Activated naive CD4-positive, alpha-beta T cell treated with anti-CD3 and anti-CD28 coated beads, Interleukin-2, amount 50 U/mL, for 24 hours (primary cell): ENCODE measurements at regions not wholly inside any gene's neighbourhood (a gene's known extent, or its start where the extent isn't known, plus 50 kb on each side); places are given as distances from the start of the nearest gene placed in this dataset.

Experiments used
- H3K27ac Mint-ChIP-seq: one replicate; pipeline ENCODE4 v1.8.0; 2021; ENCODE audit warnings: mild to moderate bottlenecking, mixed read lengths
- H3K27me3 Mint-ChIP-seq: one replicate; pipeline ENCODE4 v1.8.0; 2021; ENCODE audit warnings: mixed read lengths
- H3K36me3 Mint-ChIP-seq: one replicate; pipeline ENCODE4 v1.8.0; 2021; ENCODE audit warnings: mixed read lengths
- H3K4me1 Mint-ChIP-seq: one replicate; pipeline ENCODE4 v1.8.0; 2021; ENCODE audit warnings: mixed read lengths
- H3K4me3 Mint-ChIP-seq: one replicate; pipeline ENCODE4 v1.8.0; 2021; ENCODE audit warnings: mild to moderate bottlenecking, mixed read lengths
- H3K9me3 Mint-ChIP-seq: one replicate; pipeline ENCODE4 v1.8.0; 2021; ENCODE audit warnings: mixed read lengths

GRCh38 chr14:84410344-84410743 lies 1119.6 kb upstream of the FLRT2 start:
- H3K36me3 Mint-ChIP-seq, result no peaks in the 10 kb centered on the region
- H3K4me3 Mint-ChIP-seq, result no peak overlapping the region
- no peaks in the 10 kb centered on the region for H3K4me1 Mint-ChIP-seq
- H3K9me3 Mint-ChIP-seq, result peaks cover 13% of the 10 kb centered on the region
- no peak overlapping the region for H3K27ac Mint-ChIP-seq
- no peaks in the 10 kb centered on the region for H3K27me3 Mint-ChIP-seq

DNA sequence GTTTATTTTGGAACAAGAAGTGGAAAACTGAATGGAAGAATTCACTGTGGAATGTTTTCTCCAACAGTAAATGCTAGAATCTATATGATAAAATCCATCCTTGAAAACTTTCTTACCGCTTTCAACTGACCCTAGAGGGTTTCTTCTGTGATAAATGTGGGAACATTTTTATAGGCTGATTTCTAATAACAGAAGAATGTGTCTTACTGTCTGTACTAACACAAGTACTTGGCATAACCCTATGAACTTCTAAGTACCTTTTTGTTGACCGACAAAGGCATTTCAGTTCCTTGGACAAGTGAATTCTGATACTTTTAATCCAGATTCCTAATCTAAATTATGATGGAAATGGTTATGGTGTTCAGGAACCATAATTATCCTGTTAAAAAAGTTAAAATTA lies 1109.7 kb upstream of the FLRT2 start:
- no peaks in the 10 kb centered on the region for H3K4me1 Mint-ChIP-seq
- no peaks in the 10 kb centered on the region for H3K36me3 Mint-ChIP-seq
- H3K9me3 Mint-ChIP-seq, result peaks cover 30% of the 10 kb centered on the region
- H3K27me3 Mint-ChIP-seq, result no peaks in the 10 kb centered on the region
- no peak overlapping the region for H3K4me3 Mint-ChIP-seq
- H3K27ac Mint-ChIP-seq, result no peak overlapping the region

DNA sequence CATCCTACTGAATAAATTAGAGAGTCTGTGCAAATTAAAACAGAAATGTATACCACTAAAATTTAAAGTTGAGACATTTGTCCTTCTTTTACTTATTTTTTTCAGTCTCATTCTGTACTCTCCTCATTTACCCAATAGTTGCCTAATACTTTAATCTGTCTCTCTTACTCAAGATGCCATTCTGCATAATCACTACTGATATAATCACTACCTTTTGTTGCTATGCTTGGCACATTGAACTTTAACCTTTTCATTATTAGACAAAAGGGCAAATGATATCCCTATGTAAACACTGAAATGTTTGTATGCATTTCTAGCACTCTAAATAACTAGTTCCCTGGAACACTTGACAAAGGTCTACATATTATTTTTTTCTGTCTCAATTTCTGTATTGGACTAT lies 1108.3 kb upstream of the FLRT2 start:
- H3K27me3 Mint-ChIP-seq, result no peaks in the 10 kb centered on the region
- H3K36me3 Mint-ChIP-seq, result no peaks in the 10 kb centered on the region
- no peak overlapping the region for H3K4me3 Mint-ChIP-seq
- no peak overlapping the region for H3K27ac Mint-ChIP-seq
- H3K4me1 Mint-ChIP-seq, result no peaks in the 10 kb centered on the region
- H3K9me3 Mint-ChIP-seq, result peaks cover 22% of the 10 kb centered on the region

DNA sequence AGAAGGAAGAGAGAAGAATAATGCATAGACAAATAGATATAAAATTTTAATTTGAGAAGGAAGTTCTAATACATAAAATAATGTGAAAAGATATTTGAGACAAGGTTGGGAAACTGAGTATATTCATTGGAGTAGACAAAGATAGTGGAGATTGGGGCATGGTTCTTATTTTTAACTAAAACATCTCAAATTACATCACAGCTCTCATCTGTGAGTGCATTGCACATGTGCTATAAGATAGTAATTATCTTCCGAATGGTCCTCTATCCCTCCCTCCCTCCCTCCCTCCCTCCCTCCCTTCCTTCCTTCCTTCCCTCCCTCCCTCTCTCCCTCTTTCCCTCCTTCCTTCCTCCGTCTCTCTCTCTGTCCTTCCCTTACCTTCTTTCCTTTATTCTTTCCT lies 1104.0 kb upstream of the FLRT2 start:
- H3K36me3 Mint-ChIP-seq, result no peaks in the 10 kb centered on the region
- no peaks in the 10 kb centered on the region for H3K4me1 Mint-ChIP-seq
- no peaks in the 10 kb centered on the region for H3K27me3 Mint-ChIP-seq
- no peak overlapping the region for H3K27ac Mint-ChIP-seq
- H3K4me3 Mint-ChIP-seq, result no peak overlapping the region
- H3K9me3 Mint-ChIP-seq, result peaks cover 9% of the 10 kb centered on the region

- H3K36me3 Mint-ChIP-seq, result no peaks in the 10 kb centered on the region
- peaks cover 5% of the 10 kb centered on the region for H3K9me3 Mint-ChIP-seq
These were observed 1097.3 kb upstream of the FLRT2 start for GRCh38 chr14:84432676-84433075.

GRCh38 chr14:84433961-84434360 lies 1096.0 kb upstream of the FLRT2 start:
- H3K4me3 Mint-ChIP-seq, result no peak overlapping the region
- H3K27me3 Mint-ChIP-seq, result no peaks in the 10 kb centered on the region
- H3K36me3 Mint-ChIP-seq, result no peaks in the 10 kb centered on the region
- H3K9me3 Mint-ChIP-seq, result peaks cover 5% of the 10 kb centered on the region
- no peak overlapping the region for H3K27ac Mint-ChIP-seq
- no peaks in the 10 kb centered on the region for H3K4me1 Mint-ChIP-seq

More at GRCh38 chr14:84432676-84433075, 1097.3 kb upstream of the FLRT2 start:
- no peak overlapping the region for H3K4me3 Mint-ChIP-seq
- no peaks in the 10 kb centered on the region for H3K27me3 Mint-ChIP-seq
- H3K27ac Mint-ChIP-seq, result no peak overlapping the region
- no peaks in the 10 kb centered on the region for H3K4me1 Mint-ChIP-seq

DNA sequence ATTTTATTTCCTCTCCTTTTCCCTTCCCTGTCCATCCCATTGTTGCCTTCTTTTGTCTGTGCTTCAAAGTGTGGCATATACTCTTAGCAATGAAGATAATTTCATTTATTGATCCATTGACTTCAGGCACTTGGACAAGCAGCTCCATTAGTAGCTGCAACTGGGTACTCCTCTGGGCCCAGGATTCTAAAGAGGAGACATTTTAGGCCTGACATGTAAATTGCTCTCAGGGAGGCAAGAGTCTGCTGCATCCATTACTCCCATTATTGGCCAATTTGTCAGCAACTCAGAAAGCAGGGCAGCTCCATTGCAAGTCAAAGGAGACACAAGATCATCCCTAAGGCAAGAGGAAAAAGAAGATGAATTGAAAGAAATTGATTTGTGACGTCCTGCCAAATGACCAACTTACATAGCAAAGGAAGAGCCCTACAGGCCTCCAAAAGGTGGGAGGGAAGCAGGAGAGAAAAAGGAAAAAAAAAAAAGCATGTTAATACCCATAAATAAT lies 1094.1 kb upstream of the FLRT2 start:
- Mint-ChIP-seq H3K4me1 (no peaks in the 10 kb centered on the region), H3K4me3 (no peak overlapping the region), H3K9me3 (peaks cover 6% of the 10 kb centered on the region), H3K36me3 (no peaks in the 10 kb centered on the region), H3K27ac (no peak overlapping the region), H3K27me3 (no peaks in the 10 kb centered on the region)

DNA sequence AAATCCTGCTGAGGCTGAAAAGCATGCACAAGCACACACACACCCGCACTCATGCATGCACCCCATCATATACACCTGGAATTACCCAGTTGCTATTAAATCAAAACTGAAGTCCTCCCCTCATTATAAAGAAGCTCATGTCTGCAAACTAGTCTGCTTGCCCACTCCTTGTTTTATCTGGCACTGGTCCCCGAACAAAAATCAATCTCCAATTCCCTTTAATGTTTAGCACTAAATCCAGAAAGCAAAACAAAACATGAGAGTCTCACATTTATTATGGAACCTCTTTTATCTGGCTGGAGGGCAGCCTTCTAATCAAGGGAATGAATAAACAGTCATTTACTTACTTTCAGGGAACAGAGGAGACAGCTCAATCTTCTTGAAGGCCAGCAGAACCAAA lies 1093.4 kb upstream of the FLRT2 start:
- Mint-ChIP-seq H3K4me1 (no peaks in the 10 kb centered on the region), H3K27ac (no peak overlapping the region), H3K4me3 (no peak overlapping the region), H3K36me3 (no peaks in the 10 kb centered on the region), H3K9me3 (peaks cover 4% of the 10 kb centered on the region), H3K27me3 (no peaks in the 10 kb centered on the region)

DNA sequence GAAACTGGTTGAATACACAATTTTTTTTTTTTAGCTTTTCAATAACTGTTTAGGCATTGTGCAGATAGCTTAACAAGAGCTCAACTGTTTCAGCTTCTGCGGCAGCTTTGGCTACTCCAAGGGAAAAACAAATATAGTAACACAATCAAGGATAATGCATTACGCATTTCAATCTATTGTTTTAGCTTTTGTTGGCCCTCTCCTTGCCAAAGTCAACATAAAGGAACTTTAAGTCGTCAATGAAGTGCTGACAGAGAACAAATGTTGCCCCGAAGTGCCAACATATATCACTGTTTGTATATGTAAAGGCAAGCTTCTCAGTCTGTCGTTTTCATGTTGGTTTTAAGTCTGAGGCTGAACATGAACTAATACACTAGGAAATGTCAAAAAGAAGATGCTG lies 1087.4 kb upstream of the FLRT2 start:
- peaks cover 4% of the 10 kb centered on the region for H3K9me3 Mint-ChIP-seq
- no peaks in the 10 kb centered on the region for H3K4me1 Mint-ChIP-seq
- no peaks in the 10 kb centered on the region for H3K36me3 Mint-ChIP-seq
- H3K4me3 Mint-ChIP-seq, result no peak overlapping the region
- no peak overlapping the region for H3K27ac Mint-ChIP-seq
- no peaks in the 10 kb centered on the region for H3K27me3 Mint-ChIP-seq

- H3K4me1 Mint-ChIP-seq, result no peaks in the 10 kb centered on the region
- no peaks in the 10 kb centered on the region for H3K27me3 Mint-ChIP-seq
- no peak overlapping the region for H3K4me3 Mint-ChIP-seq
- no peaks in the 10 kb centered on the region for H3K36me3 Mint-ChIP-seq
- no peak overlapping the region for H3K27ac Mint-ChIP-seq
- no peaks in the 10 kb centered on the region for H3K9me3 Mint-ChIP-seq
These were observed 1084.5 kb upstream of the FLRT2 start for GRCh38 chr14:84445486-84445885.

- Mint-ChIP-seq H3K27ac (no peak overlapping the region), H3K27me3 (no peaks in the 10 kb centered on the region), H3K9me3 (no peaks in the 10 kb centered on the region), H3K4me1 (no peaks in the 10 kb centered on the region), H3K4me3 (no peak overlapping the region), H3K36me3 (no peaks in the 10 kb centered on the region)
These were observed 1083.7 kb upstream of the FLRT2 start for GRCh38 chr14:84446250-84446649.

DNA sequence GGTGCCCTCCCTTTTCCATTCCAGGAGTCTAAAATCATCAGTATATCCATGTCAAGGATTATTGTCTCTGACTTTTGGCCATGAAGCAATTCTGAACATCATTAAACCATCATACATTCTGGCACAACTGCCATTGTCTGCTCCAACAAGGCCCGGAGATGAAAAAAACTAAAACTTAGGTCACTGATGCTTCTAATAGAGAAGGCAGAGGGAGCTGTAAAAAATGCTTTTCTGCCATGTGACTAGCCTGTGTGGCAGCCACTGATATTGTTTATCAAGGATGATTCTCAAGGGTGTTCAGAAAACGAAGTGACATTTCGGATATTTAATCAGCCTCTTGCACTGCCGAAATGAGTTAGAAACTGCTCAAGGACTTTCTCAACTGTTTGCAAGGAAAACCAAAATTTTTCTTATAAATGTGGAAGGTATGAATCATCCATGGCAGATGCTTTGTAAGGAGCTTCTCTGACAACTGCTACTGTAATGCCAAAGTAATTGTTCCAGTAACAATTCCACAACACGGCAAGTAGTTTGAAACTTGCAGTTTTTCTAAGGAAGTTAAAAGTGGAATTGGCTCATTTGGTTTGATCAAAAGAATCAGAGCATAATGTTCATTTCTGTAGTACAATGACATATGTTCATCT lies 1076.5 kb upstream of the FLRT2 start:
- Mint-ChIP-seq H3K27ac (no peak overlapping the region), H3K4me1 (no peaks in the 10 kb centered on the region), H3K9me3 (peaks cover 4% of the 10 kb centered on the region), H3K4me3 (no peak overlapping the region), H3K36me3 (no peaks in the 10 kb centered on the region), H3K27me3 (no peaks in the 10 kb centered on the region)

DNA sequence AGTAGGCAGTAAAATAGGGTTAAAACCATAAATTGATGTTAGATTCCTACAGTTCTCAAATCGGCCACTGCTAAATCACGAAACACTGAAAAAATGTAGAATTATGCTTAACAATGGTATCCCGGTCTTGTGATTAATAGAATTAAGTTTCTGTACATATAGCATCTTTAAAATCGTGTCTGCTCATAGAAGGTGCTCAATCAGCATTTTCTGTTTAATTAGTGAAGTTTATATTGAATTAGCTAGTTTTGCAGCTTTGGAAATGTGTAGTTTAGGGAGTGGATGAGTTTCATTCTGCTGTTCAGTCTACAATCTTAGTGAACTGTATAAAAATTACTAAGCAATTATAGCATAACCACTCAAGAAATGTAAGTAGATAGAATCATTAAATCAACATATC lies 1075.8 kb upstream of the FLRT2 start:
- Mint-ChIP-seq H3K27ac (no peak overlapping the region), H3K36me3 (no peaks in the 10 kb centered on the region), H3K4me1 (no peaks in the 10 kb centered on the region), H3K4me3 (no peak overlapping the region), H3K27me3 (no peaks in the 10 kb centered on the region), H3K9me3 (peaks cover 4% of the 10 kb centered on the region)

DNA sequence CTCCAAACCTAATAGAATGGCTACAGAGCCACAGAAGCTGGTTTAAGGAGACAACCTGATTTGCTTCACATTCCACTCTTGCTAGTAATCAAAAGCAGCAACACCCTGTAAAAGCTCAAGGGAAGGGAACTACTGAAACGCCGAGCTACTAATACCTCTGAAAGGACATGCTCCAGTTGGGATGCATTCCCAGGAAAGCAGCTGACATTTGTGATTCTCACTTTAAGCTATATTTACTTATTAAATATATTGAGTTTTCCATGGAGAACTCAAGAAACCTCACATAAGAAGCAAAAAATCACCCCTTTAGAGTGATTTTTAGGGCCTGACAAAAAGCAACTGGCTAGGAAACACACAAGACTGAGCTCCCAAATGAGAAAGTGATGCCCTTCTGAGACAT lies 1073.0 kb upstream of the FLRT2 start:
- no peak overlapping the region for H3K27ac Mint-ChIP-seq
- H3K36me3 Mint-ChIP-seq, result no peaks in the 10 kb centered on the region
- no peaks in the 10 kb centered on the region for H3K27me3 Mint-ChIP-seq
- H3K4me1 Mint-ChIP-seq, result no peaks in the 10 kb centered on the region
- H3K9me3 Mint-ChIP-seq, result peaks cover 4% of the 10 kb centered on the region
- H3K4me3 Mint-ChIP-seq, result no peak overlapping the region

DNA sequence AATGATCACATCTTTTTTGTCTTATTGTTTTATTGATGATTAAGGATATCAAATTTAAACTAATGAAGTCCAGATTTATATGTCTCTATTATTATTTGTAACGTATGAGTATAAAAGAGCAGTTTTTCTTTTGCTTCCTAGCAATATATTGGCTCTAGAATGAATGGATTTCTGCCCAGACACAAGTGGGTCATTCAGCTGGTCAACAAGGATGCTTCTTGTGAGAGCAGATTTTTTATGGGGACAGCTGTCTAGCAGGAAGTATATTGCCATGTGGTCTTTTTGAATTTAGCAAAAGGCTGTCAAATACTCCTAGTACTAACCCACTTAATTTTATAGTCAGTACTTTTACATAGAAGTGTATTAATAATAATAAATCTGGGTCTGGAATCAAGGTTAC lies 1071.1 kb upstream of the FLRT2 start:
- Mint-ChIP-seq H3K27me3 (no peaks in the 10 kb centered on the region), H3K27ac (no peak overlapping the region), H3K36me3 (no peaks in the 10 kb centered on the region), H3K4me1 (no peaks in the 10 kb centered on the region), H3K9me3 (no peaks in the 10 kb centered on the region), H3K4me3 (no peak overlapping the region)

DNA sequence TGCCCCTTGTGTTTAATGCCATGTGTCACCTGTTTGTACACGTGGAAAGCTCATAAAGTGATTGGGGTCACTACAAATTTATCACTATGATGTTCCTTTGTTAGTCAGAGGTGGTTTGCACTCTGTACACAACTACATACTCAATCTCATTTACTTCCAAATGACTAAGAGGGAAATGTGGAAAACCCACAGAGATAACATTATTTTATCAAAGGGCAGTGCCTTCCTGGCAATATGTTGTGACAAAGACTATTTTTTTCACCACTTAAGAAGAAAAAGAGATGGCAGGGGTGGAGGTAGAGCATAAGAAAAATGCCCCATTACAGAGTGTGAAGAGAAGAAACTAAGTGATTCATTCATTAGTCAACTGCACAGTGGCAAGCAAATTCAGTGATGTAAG lies 1064.1 kb upstream of the FLRT2 start:
- H3K4me3 Mint-ChIP-seq, result no peak overlapping the region
- H3K36me3 Mint-ChIP-seq, result no peaks in the 10 kb centered on the region
- no peaks in the 10 kb centered on the region for H3K4me1 Mint-ChIP-seq
- H3K27me3 Mint-ChIP-seq, result no peaks in the 10 kb centered on the region
- H3K27ac Mint-ChIP-seq, result no peak overlapping the region
- H3K9me3 Mint-ChIP-seq, result no peaks in the 10 kb centered on the region

DNA sequence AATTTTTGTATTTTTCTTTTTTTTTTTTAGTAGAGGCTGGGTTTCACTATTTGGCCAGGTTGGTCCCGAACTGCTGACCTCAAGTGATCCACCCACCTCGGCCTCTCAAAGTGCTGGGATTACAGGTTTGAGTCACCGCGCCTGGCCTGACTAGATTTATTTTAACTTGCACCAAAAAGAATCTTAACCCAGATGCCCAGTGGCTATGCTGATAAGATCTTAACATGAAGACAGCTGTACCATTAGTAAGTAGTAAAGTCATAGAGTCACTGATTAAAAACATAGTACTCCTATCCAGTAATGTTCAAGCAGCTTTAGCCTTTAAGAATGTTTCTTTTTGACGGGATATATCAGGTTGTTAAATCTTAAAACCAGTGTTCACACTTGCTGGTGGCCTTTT lies 1061.8 kb upstream of the FLRT2 start:
- Mint-ChIP-seq H3K27ac (no peak overlapping the region), H3K27me3 (no peaks in the 10 kb centered on the region), H3K36me3 (no peaks in the 10 kb centered on the region), H3K4me3 (no peak overlapping the region), H3K9me3 (no peaks in the 10 kb centered on the region), H3K4me1 (no peaks in the 10 kb centered on the region)
